MM.1S (cell line): ENCODE measurements at regions not wholly inside any gene's neighbourhood (a gene's known extent, or its start where the extent isn't known, plus 50 kb on each side); places are given as distances from the start of the nearest gene placed in this dataset.

Experiments
- DNase-seq: peaks from one replicate; pipeline ENCODE4 v3.0.0-alpha.2; 2015
- H2AFZ ChIP-seq: fragments of 300-600 bp; sonication (generic); 2 replicates; pipeline ENCODE4 v1.6.0; 2016; ENCODE audit warnings: antibody characterized with exemption, low read length
- H3F3A ChIP-seq: fragments of 300-600 bp; sonication (generic); 2 replicates; pipeline ENCODE4 v1.6.1; 2016; ENCODE audit warnings: mild to moderate bottlenecking, antibody characterized with exemption, low read length, moderate library complexity, mixed read lengths; ENCODE audit not compliant: insufficient read depth
- H3K27ac ChIP-seq: fragments of 300-600 bp; sonication (generic); 2 replicates; pipeline ENCODE4 v1.5.1; 2016; ENCODE audit warnings: mild to moderate bottlenecking, low read length
- H3K27me3 ChIP-seq: fragments of 300-600 bp; sonication (generic); replicated peaks from 2 replicates; pipeline ENCODE4 v1.6.0; 2016; ENCODE audit warnings: low read length; ENCODE audit not compliant: insufficient read depth
- H3K36me3 ChIP-seq: fragments of 300-600 bp; sonication (generic); replicated peaks from 2 replicates; pipeline ENCODE4 v1.6.1; 2016; ENCODE audit warnings: mild to moderate bottlenecking, low read length, mixed read lengths; ENCODE audit not compliant: insufficient read depth
- H3K4me1 ChIP-seq: fragments of 300-600 bp; sonication (generic); 2 replicates; pipeline ENCODE4 v1.6.1; 2016; ENCODE audit warnings: low read length, mixed read lengths
- H3K4me2 ChIP-seq: fragments of 300-600 bp; sonication (generic); 2 replicates; pipeline ENCODE4 v1.6.0; 2016; ENCODE audit warnings: low read depth, low read length
- H3K4me3 ChIP-seq: fragments of 300-600 bp; sonication (generic); 2 replicates; pipeline ENCODE4 v1.5.1; 2016; ENCODE audit warnings: low read length, mixed read lengths
- H3K79me2 ChIP-seq: fragments of 300-600 bp; sonication (generic); 2 replicates; pipeline ENCODE4 v1.6.1; 2016; ENCODE audit warnings: mixed run types, low read length, mixed read lengths
- H3K9ac ChIP-seq: fragments of 300-600 bp; sonication (generic); 2 replicates; pipeline ENCODE4 v1.6.1; 2016; ENCODE audit warnings: low read length, mixed read lengths
- H3K9me2 ChIP-seq: fragments of 300-600 bp; sonication (generic); replicated peaks from 2 replicates; pipeline ENCODE4 v1.6.1; 2016; ENCODE audit warnings: mild to moderate bottlenecking, low read length, mixed read lengths; ENCODE audit not compliant: insufficient read depth
- H3K9me3 ChIP-seq: fragments of 300-600 bp; sonication (generic); replicated peaks from 2 replicates; pipeline ENCODE4 v1.6.1; 2016; ENCODE audit warnings: mild to moderate bottlenecking, low read length, mixed read lengths; ENCODE audit not compliant: insufficient read depth
- H4K20me1 ChIP-seq: fragments of 300-600 bp; sonication (generic); 2 replicates; pipeline ENCODE4 v1.6.1; 2016; ENCODE audit warnings: mild to moderate bottlenecking, low read length, moderate library complexity, mixed read lengths; ENCODE audit not compliant: insufficient read depth
- CTCF ChIP-seq: fragments of 300-600 bp; sonication (generic); IDR thresholded peaks from 2 replicates; pipeline ENCODE4 v1.5.1; 2016; ENCODE audit warnings: antibody characterized with exemption, low read length, mixed read lengths
- EZH2 ChIP-seq: fragments of 300-600 bp; sonication (generic); optimal IDR thresholded peaks from 2 replicates; pipeline ENCODE3; 2017; ENCODE audit warnings: low read depth, mild to moderate bottlenecking, antibody characterized with exemption, low read length, mixed read lengths
- EZH2phosphoT487 ChIP-seq: fragments of 300-600 bp; sonication (generic); IDR thresholded peaks from 2 replicates; pipeline ENCODE4 v1.6.1; 2018; ENCODE audit warnings: antibody characterized with exemption, low read length

GRCh38 chr17:77824780-77825280 lies 133.7 kb upstream of the TNRC6C start:
- peaks cover 76% of the 10 kb centered on the region for H3K27me3 ChIP-seq
- DNase-seq: no peak
- no peaks in the 10 kb centered on the region for H3K9me3 ChIP-seq
- no peak overlapping the region for H3K27ac ChIP-seq
- no peaks in the 10 kb centered on the region for H4K20me1 ChIP-seq
- H2AFZ ChIP-seq: no peak overlapping the region
- H3K9me2 ChIP-seq: no peaks in the 10 kb centered on the region
- no peak overlapping the region for H3K9ac ChIP-seq
- no peaks in the 10 kb centered on the region for H3F3A ChIP-seq
- TF ChIP-seq EZH2: no peak
- no peak for TF ChIP-seq EZH2phosphoT487
- TF ChIP-seq CTCF: no peak
- H3K4me1 ChIP-seq: no peaks in the 10 kb centered on the region
- H3K4me3 ChIP-seq: no peak overlapping the region
- H3K79me2 ChIP-seq: no peaks in the 10 kb centered on the region
- no peak overlapping the region for H3K4me2 ChIP-seq
- H3K36me3 ChIP-seq: no peaks in the 10 kb centered on the region

GRCh38 chr17:77825621-77826020 lies 132.9 kb upstream of the TNRC6C start:
- H3K9me3 ChIP-seq: no peaks in the 10 kb centered on the region
- no peak overlapping the region for H3K4me3 ChIP-seq
- H3K27me3 ChIP-seq: peaks cover 76% of the 10 kb centered on the region
- DNase-seq: no peak
- no peaks in the 10 kb centered on the region for H4K20me1 ChIP-seq
- no peak overlapping the region for H3K27ac ChIP-seq
- no peaks in the 10 kb centered on the region for H3K36me3 ChIP-seq
- no peak for TF ChIP-seq EZH2
- TF ChIP-seq CTCF: no peak
- no peak for TF ChIP-seq EZH2phosphoT487
- no peak overlapping the region for H2AFZ ChIP-seq
- no peak overlapping the region for H3K9ac ChIP-seq
- H3K4me2 ChIP-seq: no peak overlapping the region
- H3K9me2 ChIP-seq: no peaks in the 10 kb centered on the region
- H3K4me1 ChIP-seq: no peaks in the 10 kb centered on the region
- no peaks in the 10 kb centered on the region for H3F3A ChIP-seq
- H3K79me2 ChIP-seq: no peaks in the 10 kb centered on the region

- Histone ChIP-seq H3K36me3 (no peaks in the 10 kb centered on the region), H3K4me2 (no peak overlapping the region), H4K20me1 (no peaks in the 10 kb centered on the region), H3F3A (no peaks in the 10 kb centered on the region), H3K79me2 (no peaks in the 10 kb centered on the region), H3K4me1 (no peaks in the 10 kb centered on the region), H3K9me3 (no peaks in the 10 kb centered on the region), H3K4me3 (no peak overlapping the region), H2AFZ (no peak overlapping the region), H3K27ac (no peak overlapping the region), H3K9ac (no peak overlapping the region), H3K27me3 (peaks cover 75% of the 10 kb centered on the region), H3K9me2 (no peaks in the 10 kb centered on the region)
- no peak for DNase-seq
- no peak for TF ChIP-seq EZH2
- TF ChIP-seq CTCF: no peak
- no peak for TF ChIP-seq EZH2phosphoT487
These were observed 132.2 kb upstream of the TNRC6C start for GRCh38 chr17:77826132-77826873.
